Fibroblast of lung (primary cell): ENCODE measurements at regions not wholly inside any gene's neighbourhood (a gene's known extent, or its start where the extent isn't known, plus 50 kb on each side); places are given as distances from the start of the nearest gene placed in this dataset.

Experiments used
- DNase-seq, 2 donors: peaks; one replicate each; pipeline versions ENCODE4 v3.0.0 to v3.0.0-alpha.2; 2010; ENCODE audit warnings: low read depth in 2 of 2
- H2AFZ ChIP-seq: 2 replicates; pipeline ENCODE4 v1.5.1; 2012; ENCODE audit warnings: low read length, control low read depth, inconsistent platforms
- H3K27ac ChIP-seq: 2 replicates; pipeline ENCODE4 v1.5.1; 2011; ENCODE audit warnings: low read length, control low read depth; ENCODE audit not compliant: insufficient read depth
- H3K27me3 ChIP-seq: 2 replicates; pipeline ENCODE4 v1.5.1; 2011; ENCODE audit warnings: mild to moderate bottlenecking, low read length; ENCODE audit not compliant: control insufficient read depth, insufficient read depth
- H3K36me3 ChIP-seq: 2 replicates; pipeline ENCODE4 v1.5.1; 2011; ENCODE audit warnings: low read length; ENCODE audit not compliant: control insufficient read depth, insufficient read depth
- H3K4me1 ChIP-seq: 2 replicates; pipeline ENCODE4 v1.5.1; 2011; ENCODE audit warnings: low read length; ENCODE audit not compliant: control insufficient read depth, insufficient read depth; ENCODE audit errors: extremely low read depth
- H3K4me2 ChIP-seq: 2 replicates; pipeline ENCODE4 v1.5.1; 2011; ENCODE audit warnings: low read length, control low read depth; ENCODE audit not compliant: insufficient read depth; ENCODE audit errors: extremely low read depth
- H3K4me3 ChIP-seq, 4 experiments: fragments of 200-600 bp in 1 of 4; sonication (generic) in 1 of 4; replicated peaks in 1 of 4; 2 replicates each; pipeline ENCODE4 v1.5.1; 2011 to 2016; ENCODE audit warnings: low read length in 4 of 4, low read depth in 3 of 4, mild to moderate bottlenecking in 3 of 4, control low read depth in 2 of 4, inconsistent platforms in 1 of 4, mixed read lengths in 1 of 4; ENCODE audit not compliant: insufficient read depth in 1 of 4; ENCODE audit errors: control extremely low read depth in 1 of 4
- H3K79me2 ChIP-seq: 2 replicates; pipeline ENCODE4 v1.5.1; 2012; ENCODE audit warnings: mild to moderate bottlenecking, low read length, inconsistent platforms; ENCODE audit not compliant: control insufficient read depth, insufficient read depth
- H3K9ac ChIP-seq: 2 replicates; pipeline ENCODE4 v1.5.1; 2011; ENCODE audit warnings: mild to moderate bottlenecking, low read length, control low read depth; ENCODE audit not compliant: insufficient read depth
- H3K9me3 ChIP-seq: 2 replicates; pipeline ENCODE4 v1.5.1; 2012; ENCODE audit warnings: low read depth, low read length; ENCODE audit not compliant: control insufficient read depth, insufficient read depth
- H4K20me1 ChIP-seq: 2 replicates; pipeline ENCODE4 v1.5.1; 2011; ENCODE audit warnings: low read length; ENCODE audit not compliant: control insufficient read depth, insufficient read depth; ENCODE audit errors: extremely low read depth
- CTCF ChIP-seq, 2 donors: IDR thresholded peaks in 1 of 2; conservative IDR thresholded peaks in 1 of 2; 1 replicate in 1 of 2; 2 replicates in 1 of 2; pipeline ENCODE4 v1.5.1; 2011 to 2012; ENCODE audit warnings: low read length in 2 of 2, control low read depth in 1 of 2, inconsistent platforms in 1 of 2, low read depth in 1 of 2, mild to moderate bottlenecking in 1 of 2
- EZH2 ChIP-seq: IDR thresholded peaks from 2 replicates; pipeline ENCODE4 v1.5.1; 2012; ENCODE audit warnings: low read length, control low read depth, mild to moderate bottlenecking; ENCODE audit errors: missing control alignments

GRCh38 chr5:51665251-51665593, 282.0 kb downstream of the ISL1 start:
- H4K20me1 ChIP-seq = no peaks in the 10 kb centered on the region
- DNase-seq = no peak
- H3K27me3 ChIP-seq = no peaks in the 10 kb centered on the region
- H3K79me2 ChIP-seq = no peaks in the 10 kb centered on the region
- H3K36me3 ChIP-seq = no peaks in the 10 kb centered on the region
- H3K27ac ChIP-seq = no peak overlapping the region
- H2AFZ ChIP-seq = no peak overlapping the region
- H3K4me2 ChIP-seq = no peak overlapping the region
- TF ChIP-seq EZH2 (no peak), CTCF (conservative IDR thresholded peaks at IDR 0.05 in 1 of 2, IDR thresholded peaks at IDR 0.05 in 1 of 2; ENCODE audit: low read depth in 1 of 2, low read length in 2 of 2) (no peak)
- no peaks in the 10 kb centered on the region for H3K9me3 ChIP-seq
- H3K4me3 ChIP-seq = no peak overlapping the region
- no peaks in the 10 kb centered on the region for H3K4me1 ChIP-seq
- no peak overlapping the region for H3K9ac ChIP-seq

GRCh38 chr5:51669095-51669494, 285.8 kb downstream of the ISL1 start:
- H3K9me3 ChIP-seq = no peaks in the 10 kb centered on the region
- TF ChIP-seq CTCF (conservative IDR thresholded peaks at IDR 0.05 in 1 of 2, IDR thresholded peaks at IDR 0.05 in 1 of 2; ENCODE audit: low read depth in 1 of 2, low read length in 2 of 2) = no peak
- no peak for TF ChIP-seq EZH2
- H3K4me1 ChIP-seq = no peaks in the 10 kb centered on the region
- H3K36me3 ChIP-seq = no peaks in the 10 kb centered on the region
- no peaks in the 10 kb centered on the region for H3K79me2 ChIP-seq
- H3K4me3 ChIP-seq = no peak overlapping the region
- H4K20me1 ChIP-seq = no peaks in the 10 kb centered on the region
- H3K4me2 ChIP-seq = no peak overlapping the region
- no peak overlapping the region for H3K9ac ChIP-seq
- H2AFZ ChIP-seq = no peak overlapping the region
- no peak for DNase-seq
- H3K27ac ChIP-seq = no peak overlapping the region
- no peaks in the 10 kb centered on the region for H3K27me3 ChIP-seq

GRCh38 chr5:51678330-51678729, 295.1 kb downstream of the ISL1 start:
- no peak for DNase-seq
- no peaks in the 10 kb centered on the region for H3K36me3 ChIP-seq
- TF ChIP-seq CTCF (conservative IDR thresholded peaks at IDR 0.05 in 1 of 2, IDR thresholded peaks at IDR 0.05 in 1 of 2; ENCODE audit: low read depth in 1 of 2, low read length in 2 of 2) (no peak), EZH2 (no peak)
- no peaks in the 10 kb centered on the region for H3K9me3 ChIP-seq
- no peak overlapping the region for H3K4me3 ChIP-seq
- no peaks in the 10 kb centered on the region for H3K79me2 ChIP-seq
- no peak overlapping the region for H3K27ac ChIP-seq
- H3K9ac ChIP-seq = no peak overlapping the region
- H3K4me2 ChIP-seq = no peak overlapping the region
- H4K20me1 ChIP-seq = no peaks in the 10 kb centered on the region
- H3K4me1 ChIP-seq = no peaks in the 10 kb centered on the region
- no peak overlapping the region for H2AFZ ChIP-seq
- H3K27me3 ChIP-seq = no peaks in the 10 kb centered on the region
